Endothelial cell of umbilical vein (primary cell): ENCODE measurements at regions not wholly inside any gene's neighbourhood (a gene's known extent, or its start where the extent isn't known, plus 50 kb on each side); places are given as distances from the start of the nearest gene placed in this dataset.

Experiments
- BruUV-seq: library from RNA; stranded (reverse); fragments of 400-500 nt; replicated peaks from 2 replicates; lab custom pipeline; 2021; lab: Mats Ljungman, UMichigan
- CTCF ChIA-PET: fragments of 300-600, 350-600 bp; sonication (Branson Sonifier 250); formaldehyde crosslinking; loops from one replicate; lab custom pipeline; 2021; ENCODE audit warnings: antibody characterized with exemption, inconsistent platforms; lab: Charles Lee
- POLR2A ChIA-PET: fragments of 300-600, 350-600 bp; sonication (Branson Sonifier 250); formaldehyde crosslinking; loops from one replicate; lab custom pipeline; 2021; ENCODE audit warnings: antibody characterized with exemption, inconsistent platforms; lab: Charles Lee
- DNase-seq: peaks from one replicate; pipeline ENCODE4 v3.0.0-alpha.2; 2011; ENCODE audit warnings: low read depth, low spot score
- FAIRE-seq: peaks from 2 replicates; lab custom pipeline; 2011; peaks lifted over from hg19 to GRCh38; lab: Jason Lieb, UNC
- H2AFZ ChIP-seq: 2 replicates; pipeline ENCODE4 v1.6.0; 2012; ENCODE audit warnings: low read depth, low read length, control low read depth, inconsistent platforms
- H3K27ac ChIP-seq: 2 replicates; pipeline ENCODE4 v1.5.1; 2011; ENCODE audit warnings: low read depth, mild to moderate bottlenecking, control low read depth, low read length, moderate library complexity; ENCODE audit not compliant: insufficient read depth
- H3K27me3 ChIP-seq, 2 experiments: 2 replicates each; pipeline versions ENCODE4 v1.6.0 to v1.6.1; 2011; ENCODE audit warnings: low read length in 2 of 2, mixed read lengths in 1 of 2; ENCODE audit not compliant: control insufficient read depth in 2 of 2, insufficient read depth in 2 of 2
- H3K36me3 ChIP-seq, 2 experiments: 2 replicates in 1 of 2; 3 replicates in 1 of 2; pipeline ENCODE4 v1.5.1; 2011; ENCODE audit warnings: low read length in 2 of 2, mild to moderate bottlenecking in 1 of 2, moderate library complexity in 1 of 2; ENCODE audit not compliant: control insufficient read depth in 2 of 2, insufficient read depth in 2 of 2; ENCODE audit errors: extremely low read depth in 1 of 2
- H3K4me1 ChIP-seq: 3 replicates; pipeline ENCODE4 v1.5.1; 2011; ENCODE audit warnings: mild to moderate bottlenecking, low read length; ENCODE audit not compliant: control insufficient read depth, insufficient read depth; ENCODE audit errors: extremely low read depth
- H3K4me2 ChIP-seq: 2 replicates; pipeline ENCODE4 v1.6.1; 2011; ENCODE audit warnings: low read length, control low read depth, mixed read lengths; ENCODE audit not compliant: insufficient read depth
- H3K4me3 ChIP-seq, 3 experiments: fragments of 200-600 bp in 1 of 3; sonication (generic), shearing (Covaris generic) in 1 of 3; replicated peaks in 1 of 3; 2 replicates each; pipeline ENCODE4 v1.5.1; 2011 to 2016; ENCODE audit warnings: control low read depth in 3 of 3, low read length in 3 of 3, mild to moderate bottlenecking in 2 of 3, inconsistent platforms in 1 of 3, low read depth in 1 of 3, moderate library complexity in 1 of 3; ENCODE audit not compliant: insufficient read depth in 1 of 3
- H3K79me2 ChIP-seq: 2 replicates; pipeline ENCODE4 v1.6.0; 2012; ENCODE audit warnings: low read length, inconsistent platforms; ENCODE audit not compliant: control insufficient read depth, insufficient read depth
- H3K9ac ChIP-seq: replicated peaks from 2 replicates; pipeline ENCODE3; 2011; ENCODE audit warnings: low read length, control low read depth; ENCODE audit not compliant: insufficient read depth; ENCODE audit errors: extremely low read depth
- H3K9me1 ChIP-seq: replicated peaks from 3 replicates; pipeline ENCODE4 v1.6.0; 2011; ENCODE audit warnings: mild to moderate bottlenecking, low read length; ENCODE audit not compliant: control insufficient read depth, insufficient read depth; ENCODE audit errors: extremely low read depth
- H3K9me3 ChIP-seq: replicated peaks from 2 replicates; pipeline ENCODE4 v1.5.1; 2012; ENCODE audit warnings: low read length, inconsistent platforms; ENCODE audit not compliant: control insufficient read depth, insufficient read depth
- H4K20me1 ChIP-seq: replicated peaks from 2 replicates; pipeline ENCODE3; 2011; ENCODE audit warnings: mild to moderate bottlenecking, low read length; ENCODE audit not compliant: control insufficient read depth, insufficient read depth; ENCODE audit errors: extremely low read depth
- EZH2 ChIP-seq: IDR thresholded peaks from 2 replicates; pipeline ENCODE4 v1.6.1; 2012; ENCODE audit warnings: borderline replicate concordance, low read depth, mild to moderate bottlenecking, moderate library complexity, low read length, inconsistent platforms; ENCODE audit not compliant: severe bottlenecking
- FOS ChIP-seq: IDR thresholded peaks from 2 replicates; pipeline ENCODE4 v1.6.1; 2011; ENCODE audit warnings: mild to moderate bottlenecking, low read length, moderate library complexity, borderline replicate concordance; ENCODE audit not compliant: insufficient read depth
- GATA2 ChIP-seq: IDR thresholded peaks from 2 replicates; pipeline ENCODE4 v1.7.0; 2011; ENCODE audit warnings: low read depth, mild to moderate bottlenecking, moderate library complexity, mixed read lengths, low read length; ENCODE audit not compliant: insufficient read length, insufficient read depth
- JUN ChIP-seq: IDR thresholded peaks from 2 replicates; pipeline ENCODE4 v1.6.1; 2011; ENCODE audit warnings: borderline replicate concordance, low read depth; ENCODE audit not compliant: insufficient read length, insufficient read depth
- MYC ChIP-seq: IDR thresholded peaks from one replicate; pipeline ENCODE4 v1.6.1; 2011; ENCODE audit warnings: mild to moderate bottlenecking, low read depth, low read length
- POLR2A ChIP-seq: IDR thresholded peaks from 2 replicates; pipeline ENCODE4 v1.6.1; 2012; ENCODE audit warnings: low read depth, mild to moderate bottlenecking, control low read depth, low read length
- POLR2AphosphoS5 ChIP-seq: IDR thresholded peaks from 2 replicates; pipeline ENCODE4 v1.6.1; 2012; ENCODE audit warnings: low read depth, mild to moderate bottlenecking, control low read depth, low read length, moderate library complexity; ENCODE audit not compliant: insufficient read depth
- dilution Hi-C: fragments of 300-500 bp; cut with MboI; formaldehyde crosslinking; loops from one replicate; pipeline ENCODE4 v1.15.0; 2019; ENCODE audit warnings: low sequenced_read_pairs; ENCODE audit not compliant: extremely low pct_ligation_motif_present
- intact Hi-C: fragments of 100-400 bp; cut with micrococcal nuclease; formaldehyde crosslinking; loops from one replicate; pipeline ENCODE4 v1.10.0; 2022
- TF ChIP-seq, protein P1 (sequence below): IDR thresholded peaks from 2 replicates; pipeline ENCODE4 v1.6.1; 2011; ENCODE audit not compliant: insufficient read depth, insufficient read length
- TF ChIP-seq, protein P2 (sequence below), 2 donors: IDR thresholded peaks; 1 replicate in 1 of 2; 2 replicates in 1 of 2; pipeline ENCODE4 v1.5.1; 2011; ENCODE audit warnings: low read length in 2 of 2, mild to moderate bottlenecking in 2 of 2, moderate library complexity in 2 of 2, control low read depth in 1 of 2, inconsistent platforms in 1 of 2, low read depth in 1 of 2; ENCODE audit not compliant: insufficient read depth in 1 of 2; ENCODE audit errors: extremely low read depth in 1 of 2

DNA sequence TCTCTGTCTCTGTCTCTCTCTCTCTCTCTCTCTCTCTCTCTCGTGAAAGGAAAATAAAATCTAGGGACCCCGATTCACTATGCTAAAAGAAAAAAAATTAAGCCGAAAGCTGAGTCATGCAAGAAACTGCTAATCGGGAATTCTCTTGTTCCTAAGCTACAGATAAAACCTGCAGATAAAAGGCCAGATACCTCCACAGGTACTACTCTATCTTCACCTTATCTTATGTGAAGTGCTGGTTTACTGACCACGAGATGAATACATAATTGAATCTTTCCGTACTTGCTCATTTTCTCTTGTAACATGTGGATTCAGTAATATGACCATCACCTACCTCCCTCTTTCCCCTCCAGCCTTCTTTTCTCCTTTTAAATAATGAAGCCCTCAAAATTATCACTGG lies 120.5 kb downstream of the RFX6 start:
- no peak overlapping the region for H3K27ac ChIP-seq
- no peak for DNase-seq
- no peaks in the 10 kb centered on the region for H3K27me3 ChIP-seq
- no peak overlapping the region for H2AFZ ChIP-seq
- ChIA-PET POLR2A (no interaction called here), CTCF (no interaction called here)
- H3K9ac ChIP-seq, result no peak overlapping the region
- no peak for FAIRE-seq
- intact Hi-C loops (no loop called here), dilution Hi-C loops (no loop called here)
- H4K20me1 ChIP-seq, result no peaks in the 10 kb centered on the region
- H3K4me2 ChIP-seq, result no peak overlapping the region
- H3K79me2 ChIP-seq, result no peaks in the 10 kb centered on the region
- H3K36me3 ChIP-seq, result no peaks in the 10 kb centered on the region
- H3K4me1 ChIP-seq, result no peaks in the 10 kb centered on the region
- BruUV-seq, result no TSS peak
- H3K9me1 ChIP-seq, result no peaks in the 10 kb centered on the region
- H3K9me3 ChIP-seq, result no peaks in the 10 kb centered on the region
- TF ChIP-seq, protein P1, sequence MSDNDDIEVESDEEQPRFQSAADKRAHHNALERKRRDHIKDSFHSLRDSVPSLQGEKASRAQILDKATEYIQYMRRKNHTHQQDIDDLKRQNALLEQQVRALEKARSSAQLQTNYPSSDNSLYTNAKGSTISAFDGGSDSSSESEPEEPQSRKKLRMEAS, result no peak
- TF ChIP-seq, protein P2, sequence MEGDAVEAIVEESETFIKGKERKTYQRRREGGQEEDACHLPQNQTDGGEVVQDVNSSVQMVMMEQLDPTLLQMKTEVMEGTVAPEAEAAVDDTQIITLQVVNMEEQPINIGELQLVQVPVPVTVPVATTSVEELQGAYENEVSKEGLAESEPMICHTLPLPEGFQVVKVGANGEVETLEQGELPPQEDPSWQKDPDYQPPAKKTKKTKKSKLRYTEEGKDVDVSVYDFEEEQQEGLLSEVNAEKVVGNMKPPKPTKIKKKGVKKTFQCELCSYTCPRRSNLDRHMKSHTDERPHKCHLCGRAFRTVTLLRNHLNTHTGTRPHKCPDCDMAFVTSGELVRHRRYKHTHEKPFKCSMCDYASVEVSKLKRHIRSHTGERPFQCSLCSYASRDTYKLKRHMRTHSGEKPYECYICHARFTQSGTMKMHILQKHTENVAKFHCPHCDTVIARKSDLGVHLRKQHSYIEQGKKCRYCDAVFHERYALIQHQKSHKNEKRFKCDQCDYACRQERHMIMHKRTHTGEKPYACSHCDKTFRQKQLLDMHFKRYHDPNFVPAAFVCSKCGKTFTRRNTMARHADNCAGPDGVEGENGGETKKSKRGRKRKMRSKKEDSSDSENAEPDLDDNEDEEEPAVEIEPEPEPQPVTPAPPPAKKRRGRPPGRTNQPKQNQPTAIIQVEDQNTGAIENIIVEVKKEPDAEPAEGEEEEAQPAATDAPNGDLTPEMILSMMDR (IDR thresholded peaks at IDR 0.05; ENCODE audit: extremely low read depth in 1 of 2, insufficient read depth in 1 of 2, low read depth in 1 of 2, low read length in 2 of 2), result no peak
- no peak overlapping the region for H3K4me3 ChIP-seq

DNA sequence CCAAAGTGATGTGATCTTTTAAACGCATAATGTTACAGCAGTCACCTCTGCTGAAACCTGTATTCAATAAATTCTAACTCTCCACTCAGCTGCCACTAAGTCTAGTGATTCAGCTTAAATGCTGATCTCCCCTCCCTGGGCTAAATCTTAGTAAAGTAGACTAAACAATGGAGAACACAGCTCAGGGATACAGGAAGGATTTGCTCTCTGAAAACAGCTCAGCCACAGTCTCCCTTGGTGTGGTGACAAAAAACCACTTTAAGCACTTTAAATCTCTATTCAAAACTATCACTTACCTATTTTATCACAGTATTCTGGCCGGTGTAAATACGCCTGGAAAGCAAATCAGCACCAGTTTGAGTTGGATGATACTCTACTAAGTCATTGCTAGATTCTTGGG lies 130.6 kb downstream of the RFX6 start:
- TF ChIP-seq, protein P1, result no peak
- no peak for TF ChIP-seq POLR2A
- no peak for TF ChIP-seq JUN
- TF ChIP-seq POLR2AphosphoS5, result no peak
- TF ChIP-seq EZH2, result no peak
- no peak for TF ChIP-seq GATA2
- TF ChIP-seq, protein P2 (IDR thresholded peaks at IDR 0.05; ENCODE audit: extremely low read depth in 1 of 2, insufficient read depth in 1 of 2, low read depth in 1 of 2, low read length in 2 of 2), result no peak
- no peak for TF ChIP-seq FOS
- TF ChIP-seq MYC, result no peak
- dilution Hi-C loops, result no loop called here
- no peaks in the 10 kb centered on the region for H4K20me1 ChIP-seq
- H3K4me3 ChIP-seq, result no peak overlapping the region
- no TSS peak for BruUV-seq
- no peaks in the 10 kb centered on the region for H3K36me3 ChIP-seq
- intact Hi-C loops, result no loop called here
- H3K4me1 ChIP-seq, result no peaks in the 10 kb centered on the region
- no peak overlapping the region for H2AFZ ChIP-seq
- no peak for FAIRE-seq
- no peak overlapping the region for H3K27ac ChIP-seq
- H3K9me1 ChIP-seq, result no peaks in the 10 kb centered on the region
- no peak overlapping the region for H3K4me2 ChIP-seq
- no peak for DNase-seq
- ChIA-PET POLR2A (no interaction called here), CTCF (no interaction called here)
- no peaks in the 10 kb centered on the region for H3K79me2 ChIP-seq
- H3K9me3 ChIP-seq, result no peaks in the 10 kb centered on the region
- no peaks in the 10 kb centered on the region for H3K27me3 ChIP-seq
- H3K9ac ChIP-seq, result no peak overlapping the region
